22Rv1 (cell line): ENCODE measurements at regions not wholly inside any gene's neighbourhood (a gene's known extent, or its start where the extent isn't known, plus 50 kb on each side); places are given as distances from the start of the nearest gene placed in this dataset.

Experiments used
- CTCF ChIP-seq: fragments of 450-650 bp; IDR thresholded peaks from 2 replicates; pipeline ENCODE4 v1.5.1; 2017; ENCODE audit warnings: mild to moderate bottlenecking
- ZFX ChIP-seq: fragments of 450-650 bp; IDR thresholded peaks from 2 replicates; pipeline ENCODE4 v1.6.1; 2017; ENCODE audit warnings: antibody characterized with exemption, borderline replicate concordance

DNA sequence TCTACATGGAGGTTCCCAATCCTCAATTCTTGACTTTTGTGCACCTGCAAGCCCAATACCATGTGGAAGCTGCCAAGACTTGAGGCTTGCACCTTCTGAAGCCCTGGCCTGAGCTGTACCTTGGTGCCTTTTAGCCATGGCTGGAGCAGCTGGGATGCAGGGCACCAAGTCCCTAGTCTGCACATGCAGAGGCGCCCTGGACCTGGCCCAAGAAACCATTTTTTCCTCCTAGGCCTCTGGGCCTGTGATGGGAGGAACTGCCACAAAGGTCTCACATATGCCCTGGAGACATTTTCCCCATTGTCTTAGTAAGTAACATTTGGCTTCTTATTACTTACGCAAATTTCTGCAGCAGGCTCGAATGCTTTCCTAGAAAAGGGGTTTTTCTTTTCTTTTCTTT, 431.9 kb upstream of the ANO5 start:
- TF ChIP-seq CTCF (no peak), ZFX (no peak)
